ENCODE measurements at regions not wholly inside any gene's neighbourhood (a gene's known extent, or its start where the extent isn't known, plus 50 kb on each side); places are given as distances from the start of the nearest gene placed in this dataset.

DNA sequence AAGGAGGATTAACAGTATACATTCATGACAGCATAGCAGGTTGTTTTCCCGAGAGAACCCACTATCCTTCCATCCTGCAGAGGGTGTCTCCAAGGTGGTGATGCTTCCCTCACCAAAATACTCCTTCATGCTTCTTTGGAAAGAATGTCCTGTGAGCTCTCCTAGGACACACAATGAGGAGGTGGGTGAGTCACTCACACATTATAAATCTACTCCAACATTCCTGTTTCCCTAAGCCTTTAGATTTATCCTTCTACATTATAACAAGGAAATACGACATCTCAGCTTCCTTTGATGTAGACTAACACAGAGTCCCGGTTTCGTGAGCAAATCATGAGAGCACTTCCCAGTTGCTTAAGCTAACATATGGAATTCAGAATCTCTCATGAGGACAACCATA, 689.7 kb upstream of the CELF2 start:
- TF ChIP-seq POLR2AphosphoS5 (IDR thresholded peaks at IDR 0.05; ENCODE audit: low read depth, low read length) = no peak
- no peak for TF ChIP-seq POLR2A (IDR thresholded peaks at IDR 0.05; ENCODE audit: low read depth, low read length)
- no peak for TF ChIP-seq TAF1 (IDR thresholded peaks at IDR 0.05; ENCODE audit: borderline replicate concordance, low read depth, low read length)
